Smooth muscle cell (in vitro differentiated cells): ENCODE measurements at regions not wholly inside any gene's neighbourhood (a gene's known extent, or its start where the extent isn't known, plus 50 kb on each side); places are given as distances from the start of the nearest gene placed in this dataset.

Experiments used
- DNase-seq: peaks from one replicate; lab custom pipeline; 2025; ENCODE audit not compliant: unreplicated experiment; lab: John Stamatoyannopoulos, UW
- H2AFZ ChIP-seq: fragments of 200-600 bp; sonication (generic); 2 replicates; pipeline ENCODE4 v1.6.0; 2016; ENCODE audit warnings: antibody characterized with exemption, low read depth, mild to moderate bottlenecking
- H3F3A ChIP-seq: fragments of 200-600 bp; sonication (generic); 2 replicates; pipeline ENCODE4 v1.6.0; 2017; ENCODE audit warnings: antibody characterized with exemption, low read depth
- H3K27ac ChIP-seq: fragments of 200-600 bp; sonication (generic); 2 replicates; pipeline ENCODE4 v1.5.1; 2016; ENCODE audit warnings: low read depth, mild to moderate bottlenecking
- H3K27me3 ChIP-seq: fragments of 200-600 bp; sonication (generic); 2 replicates; pipeline ENCODE4 v1.6.1; 2016; ENCODE audit warnings: low read depth, mild to moderate bottlenecking
- H3K36me3 ChIP-seq: fragments of 200-600 bp; sonication (generic); 2 replicates; pipeline ENCODE4 v1.5.1; 2016; ENCODE audit warnings: low read depth
- H3K4me1 ChIP-seq: fragments of 200-600 bp; sonication (generic); 2 replicates; pipeline ENCODE4 v1.5.1; 2016; ENCODE audit warnings: low read depth
- H3K4me2 ChIP-seq: fragments of 200-600 bp; sonication (generic); 2 replicates; pipeline ENCODE4 v1.6.0; 2016; ENCODE audit warnings: mild to moderate bottlenecking
- H3K4me3 ChIP-seq: fragments of 200-600 bp; sonication (generic); 2 replicates; pipeline ENCODE4 v1.5.1; 2016; ENCODE audit warnings: mild to moderate bottlenecking
- H3K79me2 ChIP-seq: fragments of 200-600 bp; sonication (generic); 2 replicates; pipeline ENCODE4 v1.6.0; 2016; ENCODE audit warnings: low read depth, mild to moderate bottlenecking
- H3K9ac ChIP-seq: fragments of 200-600 bp; sonication (generic); 2 replicates; pipeline ENCODE4 v1.6.0; 2016; ENCODE audit warnings: low read depth
- H3K9me3 ChIP-seq: fragments of 200-600 bp; sonication (generic); replicated peaks from 2 replicates; pipeline ENCODE4 v1.5.1; 2016; ENCODE audit warnings: low read depth
- H4K20me1 ChIP-seq: fragments of 200-600 bp; sonication (generic); 2 replicates; pipeline ENCODE4 v1.6.0; 2016; ENCODE audit warnings: low read depth
- CTCF ChIP-seq: fragments of 200-600 bp; sonication (generic); IDR thresholded peaks from 2 replicates; pipeline ENCODE4 v1.5.1; 2017; ENCODE audit warnings: borderline replicate concordance, mild to moderate bottlenecking, antibody characterized with exemption; ENCODE audit not compliant: insufficient read depth, poor library complexity, severe bottlenecking
- WGBS: methylation state at CpG from one replicate; pipeline ENCODE4 v1.1.7; 2016; ENCODE audit warnings: low lambda C conversion rate; 5-methylcytosine and 5-hydroxymethylcytosine counted together

GRCh38 chr18:46402396-46402795, 254.6 kb downstream of the LOXHD1 start:
- no peak overlapping the region for H3K9ac ChIP-seq
- WGBS: 14% methylated on average over 4 of the region's 4 CpGs
- H3K4me3 ChIP-seq: no peak overlapping the region
- H3K4me2 ChIP-seq: peak overlapping the region; percentile 41
- peaks cover 4% of the 10 kb centered on the region for H3K4me1 ChIP-seq
- no peak for TF ChIP-seq CTCF
- peaks cover 5% of the 10 kb centered on the region for H3F3A ChIP-seq
- DNase-seq: no peak
- H3K27ac ChIP-seq: peak overlapping the region; percentile 44
- no peak overlapping the region for H2AFZ ChIP-seq
- no peaks in the 10 kb centered on the region for H3K9me3 ChIP-seq
- peaks cover 4% of the 10 kb centered on the region for H3K27me3 ChIP-seq
- no peaks in the 10 kb centered on the region for H3K36me3 ChIP-seq
- H3K79me2 ChIP-seq: no peaks in the 10 kb centered on the region
- H4K20me1 ChIP-seq: peaks cover 6% of the 10 kb centered on the region

- H3K9ac ChIP-seq: peak overlapping the region; percentile 25
- no peaks in the 10 kb centered on the region for H3K36me3 ChIP-seq
- H4K20me1 ChIP-seq: peaks cover 10% of the 10 kb centered on the region
- no peak for TF ChIP-seq CTCF
- no peaks in the 10 kb centered on the region for H3K9me3 ChIP-seq
- peak overlapping the region; percentile 44 for H3K27ac ChIP-seq
- peaks cover 4% of the 10 kb centered on the region for H3K27me3 ChIP-seq
- H3K4me2 ChIP-seq: peak overlapping the region; percentile 30
- no peak overlapping the region for H2AFZ ChIP-seq
- DNase-seq: no peak
- H3F3A ChIP-seq: peaks cover 5% of the 10 kb centered on the region
- no peak overlapping the region for H3K4me3 ChIP-seq
- peaks cover 4% of the 10 kb centered on the region for H3K4me1 ChIP-seq
- WGBS: 25% methylated on average over 4 of the region's 4 CpGs
- no peaks in the 10 kb centered on the region for H3K79me2 ChIP-seq
Measured at GRCh38 chr18:46402945-46403344, 254.1 kb downstream of the LOXHD1 start.

DNA sequence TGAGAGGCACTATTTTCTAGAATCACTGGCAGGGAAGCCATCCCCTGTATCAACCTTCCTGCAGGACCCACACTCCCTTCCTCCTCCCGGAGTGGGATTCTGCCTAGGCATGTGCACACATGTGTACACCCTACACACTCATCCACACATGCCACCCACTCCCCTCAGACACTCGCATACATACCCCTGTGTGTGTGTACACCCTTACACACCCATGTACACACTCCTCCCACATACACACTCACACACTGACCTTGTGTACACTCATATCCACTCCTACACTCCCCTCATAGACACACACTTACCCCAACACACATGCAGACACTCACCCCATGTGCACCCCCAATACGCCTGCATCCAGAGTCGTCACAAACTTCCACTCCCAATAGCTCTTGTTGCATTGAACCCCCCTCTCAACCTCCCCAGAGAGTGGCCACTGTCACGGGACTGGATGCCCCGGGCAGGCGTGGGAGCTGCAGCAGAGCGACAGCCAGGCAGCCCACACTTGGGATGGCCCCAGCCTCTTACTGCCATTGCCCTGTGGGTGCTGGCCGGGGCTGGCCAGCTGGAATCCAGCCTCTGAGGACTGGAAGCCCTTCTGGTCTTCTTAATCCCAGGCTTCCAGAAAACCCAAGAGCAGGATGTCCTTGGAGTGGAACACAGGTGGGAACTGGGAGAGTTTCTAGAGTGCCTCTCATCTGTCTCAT, 251.0 kb downstream of the LOXHD1 start:
- Histone ChIP-seq H4K20me1 (peaks cover 26% of the 10 kb centered on the region), H2AFZ (no peak overlapping the region), H3K27me3 (no peaks in the 10 kb centered on the region), H3K4me2 (no peak overlapping the region), H3K9ac (no peak overlapping the region), H3K27ac (no peak overlapping the region), H3K4me3 (no peak overlapping the region), H3K9me3 (no peaks in the 10 kb centered on the region), H3K36me3 (no peaks in the 10 kb centered on the region), H3K79me2 (no peaks in the 10 kb centered on the region), H3K4me1 (peaks cover 4% of the 10 kb centered on the region), H3F3A (peaks cover 13% of the 10 kb centered on the region)
- TF ChIP-seq CTCF: no peak
- no peak for DNase-seq
- 82% methylated on average over 9 of the region's 9 CpGs for WGBS

DNA sequence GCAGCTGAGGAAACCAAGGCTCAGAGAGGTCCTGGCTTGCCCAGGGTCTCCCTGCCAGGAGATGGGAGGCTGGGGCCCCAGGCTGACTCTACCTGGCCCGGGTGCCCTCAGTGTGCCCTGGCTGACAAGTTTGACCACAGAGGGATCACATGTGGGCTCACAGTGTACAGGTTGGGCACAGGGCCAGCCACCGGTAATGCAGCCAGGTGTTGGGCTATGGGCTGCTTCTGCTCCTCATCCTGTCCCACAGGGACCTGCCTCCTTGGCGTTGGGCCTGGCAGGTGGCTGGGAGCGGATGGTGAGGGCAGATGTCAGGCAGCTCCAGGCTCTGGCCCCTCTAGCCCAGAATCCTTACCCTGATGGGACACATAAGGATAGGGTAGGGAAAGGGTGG, 250.5 kb downstream of the LOXHD1 start:
- H3K4me1 ChIP-seq: peaks cover 4% of the 10 kb centered on the region
- TF ChIP-seq CTCF: no peak
- no peaks in the 10 kb centered on the region for H3K27me3 ChIP-seq
- 98% methylated on average over 4 of the region's 4 CpGs for WGBS
- peaks cover 29% of the 10 kb centered on the region for H4K20me1 ChIP-seq
- H3K27ac ChIP-seq: no peak overlapping the region
- H3F3A ChIP-seq: peaks cover 13% of the 10 kb centered on the region
- H3K36me3 ChIP-seq: no peaks in the 10 kb centered on the region
- H2AFZ ChIP-seq: no peak overlapping the region
- H3K9me3 ChIP-seq: no peaks in the 10 kb centered on the region
- DNase-seq: no peak
- H3K4me3 ChIP-seq: no peak overlapping the region
- no peak overlapping the region for H3K4me2 ChIP-seq
- H3K9ac ChIP-seq: no peak overlapping the region
- no peaks in the 10 kb centered on the region for H3K79me2 ChIP-seq
